ENCODE measurements at regions not wholly inside any gene's neighbourhood (a gene's known extent, or its start where the extent isn't known, plus 50 kb on each side); places are given as distances from the start of the nearest gene placed in this dataset.

DNA sequence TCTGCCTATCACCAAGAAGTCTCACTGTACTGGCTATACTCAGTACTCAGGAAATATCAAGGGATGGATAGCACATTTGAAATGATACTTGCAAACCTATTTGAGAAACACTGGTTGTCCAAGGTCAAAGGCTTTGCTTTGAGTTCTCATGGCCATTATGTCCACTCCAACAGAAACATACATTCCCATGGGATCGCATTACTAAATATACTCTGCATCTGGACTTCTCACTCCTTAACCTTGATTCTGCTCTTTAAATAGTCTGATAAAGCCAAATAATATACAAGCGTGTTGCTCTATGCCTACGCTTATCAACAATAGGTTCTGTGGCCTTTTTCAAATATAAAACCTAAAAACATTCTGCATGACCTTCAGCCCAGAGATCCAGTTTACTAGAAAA is 1054.8 kb downstream of the MRPL39 start:
- Histone ChIP-seq H3K4ac (replicated peaks; ENCODE audit: insufficient read length, low read depth, low read length) (no peak overlapping the region), H3K4me1 (replicated peaks in 1 of 4; ENCODE audit: control insufficient read depth in 3 of 4, insufficient read depth in 4 of 4, low read length in 3 of 4) (no peaks in the 10 kb centered on the region), H3K4me2 (ENCODE audit: insufficient read depth in 1 of 2, low read depth in 2 of 2, low read length in 2 of 2) (no peak overlapping the region), H3K79me2 (ENCODE audit: control insufficient read depth in 1 of 2, insufficient read depth in 2 of 2, low read length in 2 of 2) (no peaks in the 10 kb centered on the region), H4K5ac (ENCODE audit: insufficient read length, low read depth, low read length) (no peak overlapping the region), H4K8ac (ENCODE audit: extremely low read depth, insufficient read depth, low read length) (no peak overlapping the region), H2BK12ac (ENCODE audit: low read depth, low read length) (no peak overlapping the region), H2BK120ac (replicated peaks; ENCODE audit: low read depth, low read length) (no peak overlapping the region), H2BK15ac (ENCODE audit: low read length) (no peak overlapping the region), H3K27me3 (replicated peaks in 1 of 4; ENCODE audit: control insufficient read depth in 3 of 4, extremely low read depth in 1 of 4, insufficient read depth in 3 of 4, low read length in 3 of 4) (no peaks in the 10 kb centered on the region), H3K23ac (ENCODE audit: insufficient read length) (no peak overlapping the region), H2AFZ (ENCODE audit: low read length) (no peak overlapping the region), H3K23me2 (ENCODE audit: low read depth, low read length) (no peaks in the 10 kb centered on the region), H3K36me3 (ENCODE audit: control insufficient read depth in 2 of 4, insufficient read depth in 4 of 4, low read length in 3 of 4) (no peaks in the 10 kb centered on the region), H3K56ac (replicated peaks; ENCODE audit: insufficient read length, low read depth, low read length) (no peak overlapping the region), H3K9me3 (ENCODE audit: insufficient read depth in 2 of 2, low read depth in 1 of 2, low read length in 1 of 2) (peaks cover 10 to 32% of the 10 kb centered on the region in 2 experiments; a peak in 3 of 4 replicates), H2AK5ac (ENCODE audit: low read depth, low read length) (no peak overlapping the region), H4K91ac (replicated peaks; ENCODE audit: insufficient read length, low read length) (no peak overlapping the region), H4K20me1 (replicated peaks in 1 of 2; ENCODE audit: control insufficient read depth in 1 of 2, insufficient read depth in 2 of 2, low read length in 2 of 2) (no peaks in the 10 kb centered on the region), H3K79me1 (ENCODE audit: low read depth, low read length) (no peaks in the 10 kb centered on the region), H3K18ac (ENCODE audit: extremely low read depth, low read length) (no peak overlapping the region), H2BK5ac (ENCODE audit: low read depth, low read length) (no peak overlapping the region), H3K9ac (replicated peaks in 1 of 4; ENCODE audit: extremely low read depth in 1 of 4, low read depth in 3 of 4, low read length in 3 of 4) (no peak overlapping the region), H3K4me3 (ENCODE audit: extremely low read depth in 1 of 4, insufficient read depth in 2 of 4, low read depth in 3 of 4, low read length in 4 of 4) (no peak overlapping the region; a peak in 1 of 8 replicates), H2BK20ac (ENCODE audit: low read length) (no peak overlapping the region), H3K27ac (ENCODE audit: low read depth, low read length) (no peak overlapping the region), H3K14ac (ENCODE audit: insufficient read length) (no peak overlapping the region)
- DNase-seq (ENCODE audit: low read depth in 1 of 2, low spot score in 2 of 2), result no peak
- ChIA-PET CTCF (ENCODE audit: partially characterized antibody) (no interaction called here), POLR2A (ENCODE audit: partially characterized antibody) (interaction anchor here (0.6 kb wide), 1 partner anchor 868 kb away, joined by 3 read pairs; no protein-coding TSS in a partner anchor)
- no peak for TF ChIP-seq TCF12 (IDR thresholded peaks at IDR 0.05; ENCODE audit: low read depth, low read length)
- no peak for TF ChIP-seq SIN3A (conservative IDR thresholded peaks at IDR 0.05 in 1 of 2, IDR thresholded peaks at IDR 0.05 in 1 of 2; ENCODE audit: low read depth in 1 of 2, low read length in 2 of 2)
- no peak for TF ChIP-seq HDAC2 (IDR thresholded peaks at IDR 0.05; ENCODE audit: borderline replicate concordance in 1 of 2, low read depth in 2 of 2, low read length in 2 of 2)
- no peak for TF ChIP-seq CEBPB (IDR thresholded peaks at IDR 0.05; ENCODE audit: low read depth, low read length)
- no peak for TF ChIP-seq SUZ12 (IDR thresholded peaks at IDR 0.05; ENCODE audit: low read length)
- no peak for TF ChIP-seq ZNF274 (IDR thresholded peaks at IDR 0.05; ENCODE audit: borderline replicate concordance, extremely low read depth, low read length)
- no peak for TF ChIP-seq FOSL1 (IDR thresholded peaks at IDR 0.05; ENCODE audit: insufficient read depth, low read depth, low read length)
- TF ChIP-seq CBX8 (IDR thresholded peaks at IDR 0.05; ENCODE audit: borderline replicate concordance, low read depth, low read length), result no peak
- no peak for TF ChIP-seq SP4 (IDR thresholded peaks at IDR 0.05; ENCODE audit: low read length)
- TF ChIP-seq SP2 (IDR thresholded peaks at IDR 0.05; ENCODE audit: low read length), result no peak
- no peak for TF ChIP-seq EGR1 (IDR thresholded peaks at IDR 0.05; ENCODE audit: borderline replicate concordance, low read depth, low read length)
- WGBS, 2 experiments (ENCODE audit: extremely low coverage in 1 of 2, insufficient coverage in 1 of 2, insufficient read length in 1 of 2, insufficient replicate concordance in 2 of 2, low coverage in 1 of 2, low lambda C conversion rate in 2 of 2, missing lambda C conversion rate in 1 of 2), result 61% methylated on average over 3 of the region's 3 CpGs; no CpG with 5 or more reads in 1 of the 2 experiments
- no peak for FAIRE-seq
